HEK293T (cell line): ENCODE measurements at regions not wholly inside any gene's neighbourhood (a gene's known extent, or its start where the extent isn't known, plus 50 kb on each side); places are given as distances from the start of the nearest gene placed in this dataset.

Experiments
- CTCF ChIA-PET: fragments of 350-600 bp; formaldehyde crosslinking; extraction: SDS; loops from one replicate; lab custom pipeline; 2021; ENCODE audit warnings: antibody characterized with exemption, inconsistent platforms; lab: Yijun Ruan, JAX
- POLR2A ChIA-PET: fragments of 350-600 bp; formaldehyde crosslinking; extraction: SDS; loops from one replicate; lab custom pipeline; 2020; ENCODE audit warnings: antibody characterized with exemption, inconsistent platforms; lab: Yijun Ruan, JAX
- DNase-seq: peaks from one replicate; pipeline ENCODE4 v3.0.0; 2012; ENCODE audit warnings: mixed read lengths; ENCODE audit errors: extremely low spot score
- ARNT ChIP-seq: fragments of 450-650 bp; IDR thresholded peaks from 2 replicates; pipeline ENCODE4 v1.6.1; 2017; ENCODE audit warnings: mild to moderate bottlenecking
- BHLHE40 ChIP-seq: fragments of 450-650 bp; IDR thresholded peaks from 2 replicates; pipeline ENCODE4 v1.6.1; 2016; ENCODE audit warnings: mild to moderate bottlenecking, moderate library complexity, borderline replicate concordance
- CTBP1 ChIP-seq: fragments of 450-650 bp; IDR thresholded peaks from 2 replicates; pipeline ENCODE4 v1.6.1; 2016; ENCODE audit warnings: borderline replicate concordance
- ELF4 ChIP-seq: fragments of 450-650 bp; IDR thresholded peaks from 2 replicates; pipeline ENCODE4 v1.6.1; 2017; ENCODE audit warnings: antibody characterized with exemption
- FOXA1 ChIP-seq: fragments of 450-650 bp; IDR thresholded peaks from 2 replicates; pipeline ENCODE4 v1.6.1; 2016; ENCODE audit warnings: mild to moderate bottlenecking
- FOXK2 ChIP-seq: fragments of 450-650 bp; IDR thresholded peaks from 2 replicates; pipeline ENCODE4 v1.6.1; 2016; ENCODE audit warnings: mild to moderate bottlenecking
- FOXM1 ChIP-seq: fragments of 450-650 bp; IDR thresholded peaks from 2 replicates; pipeline ENCODE4 v1.6.1; 2017; ENCODE audit warnings: mild to moderate bottlenecking, borderline replicate concordance
- HDGF ChIP-seq: fragments of 450-650 bp; IDR thresholded peaks from 2 replicates; pipeline ENCODE4 v1.6.1; 2017; ENCODE audit warnings: antibody characterized with exemption, borderline replicate concordance
- L3MBTL2 ChIP-seq: fragments of 450-650 bp; conservative IDR thresholded peaks from 2 replicates; pipeline ENCODE4 v1.6.1; 2016; ENCODE audit warnings: mild to moderate bottlenecking
- LEF1 ChIP-seq: fragments of 450-650 bp; IDR thresholded peaks from 2 replicates; pipeline ENCODE4 v1.6.1; 2017; ENCODE audit warnings: mild to moderate bottlenecking, borderline replicate concordance
- NFRKB ChIP-seq: fragments of 450-650 bp; IDR thresholded peaks from 2 replicates; pipeline ENCODE4 v1.6.1; 2016; ENCODE audit warnings: mild to moderate bottlenecking, moderate library complexity
- SP1 ChIP-seq: fragments of 450-650 bp; IDR thresholded peaks from 2 replicates; pipeline ENCODE4 v1.6.1; 2017
- SUZ12 ChIP-seq: fragments of 450-650 bp; IDR thresholded peaks from 2 replicates; pipeline ENCODE4 v1.6.1; 2016; ENCODE audit warnings: mild to moderate bottlenecking
- TARDBP ChIP-seq: fragments of 450-650 bp; IDR thresholded peaks from 2 replicates; pipeline ENCODE4 v1.6.1; 2016
- ZNF384 ChIP-seq: fragments of 450-650 bp; IDR thresholded peaks from 2 replicates; pipeline ENCODE4 v1.6.1; 2016
- TF ChIP-seq, protein P1 (sequence below): fragments of 450-650 bp; IDR thresholded peaks from 2 replicates; pipeline ENCODE4 v1.6.1; 2016

DNA sequence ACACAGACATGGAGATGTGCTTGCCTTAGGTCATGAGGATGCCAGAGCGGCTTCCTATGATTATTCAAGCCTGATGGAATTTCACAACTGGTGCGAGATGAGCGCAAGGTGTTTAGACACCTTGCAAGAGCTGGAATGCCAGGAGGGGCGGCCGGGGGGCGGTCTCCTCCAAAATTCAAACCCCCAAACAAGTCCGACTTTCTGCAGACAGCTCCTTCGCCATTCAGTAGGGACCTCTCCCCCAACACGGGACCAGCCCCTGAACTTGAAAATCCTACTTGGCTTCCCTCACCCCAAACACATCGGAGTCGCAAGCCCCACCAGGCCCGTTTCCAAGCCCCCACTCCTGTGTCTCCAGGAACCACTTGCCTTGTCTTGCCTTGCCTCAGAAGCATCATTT, 64.8 kb upstream of the ID2 start:
- ChIA-PET CTCF (no interaction called here), POLR2A (no interaction called here)
- DNase-seq, result no peak
- no peak for TF ChIP-seq CTBP1
- TF ChIP-seq ZNF384, result no peak
- no peak for TF ChIP-seq LEF1
- no peak for TF ChIP-seq HDGF
- TF ChIP-seq FOXA1, result no peak
- no peak for TF ChIP-seq ARNT
- no peak for TF ChIP-seq TARDBP
- TF ChIP-seq FOXK2, result no peak
- no peak for TF ChIP-seq SUZ12
- TF ChIP-seq L3MBTL2, result no peak
- no peak for TF ChIP-seq SP1
- no peak for TF ChIP-seq ELF4
- TF ChIP-seq, protein P1, sequence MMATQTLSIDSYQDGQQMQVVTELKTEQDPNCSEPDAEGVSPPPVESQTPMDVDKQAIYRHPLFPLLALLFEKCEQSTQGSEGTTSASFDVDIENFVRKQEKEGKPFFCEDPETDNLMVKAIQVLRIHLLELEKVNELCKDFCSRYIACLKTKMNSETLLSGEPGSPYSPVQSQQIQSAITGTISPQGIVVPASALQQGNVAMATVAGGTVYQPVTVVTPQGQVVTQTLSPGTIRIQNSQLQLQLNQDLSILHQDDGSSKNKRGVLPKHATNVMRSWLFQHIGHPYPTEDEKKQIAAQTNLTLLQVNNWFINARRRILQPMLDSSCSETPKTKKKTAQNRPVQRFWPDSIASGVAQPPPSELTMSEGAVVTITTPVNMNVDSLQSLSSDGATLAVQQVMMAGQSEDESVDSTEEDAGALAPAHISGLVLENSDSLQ, result no peak
- no peak for TF ChIP-seq BHLHE40
- no peak for TF ChIP-seq NFRKB

DNA sequence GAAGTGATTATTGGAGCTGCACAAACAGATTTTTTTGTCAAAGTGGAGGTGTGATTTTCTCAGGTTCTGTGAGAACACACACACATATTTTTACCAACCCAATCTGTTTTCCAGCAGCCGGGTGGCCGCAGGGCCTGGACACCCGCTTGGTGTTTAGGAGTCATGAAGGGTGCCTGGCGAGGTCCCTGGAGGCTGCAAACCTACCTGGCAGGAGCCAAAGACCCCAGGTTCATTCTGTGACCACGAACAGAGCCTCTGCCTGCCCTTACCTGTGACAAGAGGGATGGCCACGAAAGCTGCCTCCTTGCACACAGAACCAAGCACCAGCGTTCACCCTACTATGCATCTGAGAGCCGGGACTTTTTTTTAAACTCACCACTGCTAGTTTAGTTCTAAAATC, 64.3 kb upstream of the ID2 start:
- ChIA-PET POLR2A (no interaction called here), CTCF (no interaction called here)
- TF ChIP-seq SUZ12 (no peak), LEF1 (no peak), ARNT (no peak), FOXM1 (no peak), SP1 (no peak), TARDBP (no peak), FOXA1 (no peak), CTBP1 (no peak), L3MBTL2 (no peak), ZNF384 (no peak), ELF4 (no peak)
- no peak for DNase-seq

DNA sequence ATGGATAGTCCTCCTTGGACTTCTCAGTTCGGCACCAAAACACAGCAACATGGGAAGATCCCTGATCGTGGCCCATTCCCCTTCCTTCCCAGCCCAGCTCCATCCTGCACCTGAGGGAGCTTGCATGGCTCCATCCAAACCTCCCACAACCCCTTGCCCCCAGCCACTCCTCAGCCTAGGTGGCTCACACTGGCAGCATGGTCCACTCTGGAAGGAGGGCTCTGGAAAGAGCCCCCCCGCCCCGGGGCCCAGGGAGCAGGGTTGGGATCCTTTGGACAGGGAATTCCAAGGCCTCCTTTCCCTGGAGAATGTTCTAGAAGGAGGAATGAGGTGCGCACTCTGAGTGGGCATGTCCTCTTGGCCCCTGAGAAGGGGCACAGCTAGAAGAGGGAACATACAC, 62.8 kb upstream of the ID2 start:
- ChIA-PET POLR2A (no interaction called here), CTCF (no interaction called here)
- DNase-seq, result no peak
- no peak for TF ChIP-seq NFRKB
- no peak for TF ChIP-seq ZNF384
- TF ChIP-seq TARDBP, result no peak
- no peak for TF ChIP-seq CTBP1

DNA sequence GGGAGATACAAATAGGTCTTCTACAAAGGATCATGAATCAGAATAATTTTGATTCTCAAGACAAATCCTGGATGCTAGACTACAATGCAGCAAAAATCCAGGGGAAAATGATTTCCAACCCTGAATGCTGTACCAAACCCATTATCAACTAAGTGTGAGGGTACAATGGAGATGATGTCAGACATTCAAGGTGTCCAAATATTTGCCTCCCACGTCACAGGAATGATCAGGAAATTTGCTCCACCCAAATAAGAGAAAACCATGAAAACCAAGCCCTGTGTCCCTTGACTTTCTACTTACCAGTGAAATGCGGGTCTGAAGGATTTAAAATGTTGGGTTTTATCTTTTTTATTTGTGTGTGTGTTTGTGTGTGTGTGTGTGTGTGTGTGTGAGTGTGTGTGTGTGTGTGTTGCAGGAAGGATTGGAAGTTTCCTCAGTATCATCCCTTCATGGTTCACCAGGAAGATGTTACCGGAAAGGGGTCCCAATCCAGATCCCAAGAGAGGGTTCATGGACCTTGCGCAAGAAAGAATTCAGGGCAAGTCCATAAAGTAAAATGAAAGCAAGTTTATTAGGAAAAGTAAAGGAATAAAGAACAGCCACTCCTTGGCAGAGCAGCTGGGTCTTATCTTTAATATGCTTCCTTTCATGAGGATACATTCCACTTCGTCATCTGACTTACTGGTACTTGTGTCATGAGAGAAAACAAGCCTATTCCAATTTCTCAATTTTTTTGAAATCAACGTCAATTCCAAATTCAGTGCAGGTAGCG, 61.1 kb upstream of the ID2 start:
- no peak for TF ChIP-seq ZNF384
- TF ChIP-seq FOXA1, result no peak
- TF ChIP-seq FOXM1, result no peak
- TF ChIP-seq ELF4, result no peak
- no peak for TF ChIP-seq SP1
- no peak for TF ChIP-seq ARNT
- no peak for TF ChIP-seq L3MBTL2
- no peak for TF ChIP-seq CTBP1
- TF ChIP-seq SUZ12, result no peak
- no peak for TF ChIP-seq NFRKB
- no peak for TF ChIP-seq FOXK2
- no peak for TF ChIP-seq HDGF
- TF ChIP-seq TARDBP, result no peak
- no peak for TF ChIP-seq LEF1
- TF ChIP-seq, protein P1, result no peak
- no peak for TF ChIP-seq BHLHE40
- ChIA-PET CTCF (no interaction called here), POLR2A (no interaction called here)
- DNase-seq, result no peak

DNA sequence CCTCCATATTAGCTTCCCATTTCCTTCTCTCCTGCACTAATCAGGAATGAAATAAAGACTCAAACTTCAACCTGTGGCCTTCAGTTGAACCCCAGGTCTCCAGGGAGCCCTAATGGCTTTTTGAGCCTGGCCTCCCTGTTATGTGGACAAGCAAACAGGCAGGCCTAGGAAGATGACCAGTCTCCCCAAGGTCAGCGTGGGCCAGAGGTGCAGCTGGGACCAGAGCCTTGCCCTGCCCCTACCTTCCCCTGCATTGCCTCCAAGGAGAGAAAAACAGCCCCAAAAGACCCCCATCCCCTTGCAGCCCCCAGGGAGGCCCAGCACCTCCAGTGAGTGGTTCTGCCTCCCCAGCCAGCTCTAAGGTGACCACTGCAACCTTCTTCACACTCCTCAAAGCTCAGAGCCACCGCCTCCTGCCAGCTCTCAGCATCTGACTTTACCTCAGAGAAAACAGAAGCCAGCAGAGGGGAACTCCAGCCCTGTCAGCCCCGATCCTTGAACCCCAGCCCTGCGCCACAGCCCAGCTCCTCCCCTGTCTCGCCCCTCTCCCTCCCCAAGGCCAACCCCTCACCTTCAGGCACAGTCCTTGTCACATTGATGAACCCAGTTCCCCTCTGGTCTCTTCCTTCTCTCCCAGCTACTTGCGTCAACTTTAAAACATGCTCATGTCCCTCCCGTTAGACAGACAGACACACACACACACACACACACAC, 59.5 kb upstream of the ID2 start:
- no peak for DNase-seq
- CTCF ChIA-PET, result no interaction called here
- POLR2A ChIA-PET, result no interaction called here
- no peak for TF ChIP-seq FOXA1
- TF ChIP-seq FOXK2, result no peak
- no peak for TF ChIP-seq SUZ12
- TF ChIP-seq, protein P1, result no peak
- no peak for TF ChIP-seq NFRKB
- no peak for TF ChIP-seq CTBP1
- no peak for TF ChIP-seq SP1
- TF ChIP-seq TARDBP, result no peak
- no peak for TF ChIP-seq ZNF384
- no peak for TF ChIP-seq LEF1
- TF ChIP-seq FOXM1, result no peak
- no peak for TF ChIP-seq L3MBTL2
- TF ChIP-seq ELF4, result no peak
- no peak for TF ChIP-seq BHLHE40
- TF ChIP-seq ARNT, result no peak
- no peak for TF ChIP-seq HDGF

DNA sequence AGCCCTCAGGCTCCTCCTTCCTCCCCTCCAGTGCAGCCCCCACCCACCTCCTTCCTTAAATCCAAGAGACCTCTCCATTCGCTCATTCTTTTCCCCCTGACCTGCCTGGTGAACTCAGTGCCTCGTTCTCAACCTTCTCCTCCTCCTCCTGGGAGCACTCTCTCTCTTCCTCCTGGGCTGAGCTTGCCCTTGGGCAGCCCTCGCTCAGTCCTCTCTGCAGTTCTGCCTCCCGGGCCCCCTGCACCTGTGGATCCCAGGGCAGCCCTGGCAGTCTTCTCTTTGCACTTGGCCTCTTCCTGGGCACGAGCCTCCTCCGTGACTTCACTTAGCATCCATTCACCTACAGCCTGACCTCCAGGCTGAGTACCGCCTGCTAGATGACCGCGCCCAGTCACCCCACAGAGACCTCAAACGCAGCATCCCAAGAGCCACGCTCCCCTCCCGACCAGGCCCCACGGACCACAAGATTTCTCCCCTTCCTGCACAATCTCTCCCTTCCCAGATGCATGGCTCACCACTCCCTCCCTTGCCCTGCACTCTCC, 58.9 kb upstream of the ID2 start:
- TF ChIP-seq BHLHE40 (no peak), ELF4 (no peak), HDGF (no peak), ARNT (no peak)
- ChIA-PET CTCF (no interaction called here), POLR2A (no interaction called here)
- no peak for DNase-seq
